ENCODE measurements at regions not wholly inside any gene's neighbourhood (a gene's known extent, or its start where the extent isn't known, plus 50 kb on each side); places are given as distances from the start of the nearest gene placed in this dataset.

- DNase-seq (ENCODE audit: extremely low spot score, unreplicated experiment) = no peak
- TF ChIP-seq CTCF (IDR thresholded peaks at IDR 0.05) = no peak
- no peaks in the 10 kb centered on the region for H3K36me3 Mint-ChIP-seq (ENCODE audit: unreplicated experiment)
- H3K4me3 Mint-ChIP-seq (ENCODE audit: unreplicated experiment) = no peak overlapping the region
- H3K9me3 Mint-ChIP-seq (ENCODE audit: unreplicated experiment) = no peaks in the 10 kb centered on the region
- H3K27ac Mint-ChIP-seq (ENCODE audit: unreplicated experiment) = no peak overlapping the region
- no peaks in the 10 kb centered on the region for H3K27me3 Mint-ChIP-seq (ENCODE audit: unreplicated experiment)
- peaks cover 1% of the 10 kb centered on the region for H3K4me1 Mint-ChIP-seq (ENCODE audit: unreplicated experiment)
These were observed 272.7 kb downstream of the SS18 start for GRCh38 chr18:25817546-25818237.

- Mint-ChIP-seq H3K27ac (ENCODE audit: unreplicated experiment) (no peak overlapping the region), H3K36me3 (ENCODE audit: unreplicated experiment) (no peaks in the 10 kb centered on the region), H3K4me3 (ENCODE audit: unreplicated experiment) (no peak overlapping the region), H3K4me1 (ENCODE audit: unreplicated experiment) (peaks cover 1% of the 10 kb centered on the region), H3K27me3 (ENCODE audit: unreplicated experiment) (no peaks in the 10 kb centered on the region), H3K9me3 (ENCODE audit: unreplicated experiment) (no peaks in the 10 kb centered on the region)
- TF ChIP-seq CTCF (IDR thresholded peaks at IDR 0.05) = no peak
- DNase-seq (ENCODE audit: extremely low spot score, unreplicated experiment) = no peak
These were observed 274.8 kb downstream of the SS18 start for GRCh38 chr18:25815659-25816058.

- H3K4me3 Mint-ChIP-seq (ENCODE audit: unreplicated experiment) = no peak overlapping the region
- no peak overlapping the region for H3K27ac Mint-ChIP-seq (ENCODE audit: unreplicated experiment)
- TF ChIP-seq CTCF (IDR thresholded peaks at IDR 0.05) = no peak
- no peaks in the 10 kb centered on the region for H3K9me3 Mint-ChIP-seq (ENCODE audit: unreplicated experiment)
- DNase-seq (ENCODE audit: extremely low spot score, unreplicated experiment) = no peak
- no peaks in the 10 kb centered on the region for H3K36me3 Mint-ChIP-seq (ENCODE audit: unreplicated experiment)
- H3K27me3 Mint-ChIP-seq (ENCODE audit: unreplicated experiment) = no peaks in the 10 kb centered on the region
- peaks cover 1% of the 10 kb centered on the region for H3K4me1 Mint-ChIP-seq (ENCODE audit: unreplicated experiment)
These were observed 275.5 kb downstream of the SS18 start for GRCh38 chr18:25814841-25815458.

GRCh38 chr18:25813110-25813509, 277.3 kb downstream of the SS18 start:
- Mint-ChIP-seq H3K4me3 (ENCODE audit: unreplicated experiment) (no peak overlapping the region), H3K27me3 (ENCODE audit: unreplicated experiment) (no peaks in the 10 kb centered on the region), H3K4me1 (ENCODE audit: unreplicated experiment) (peaks cover 1% of the 10 kb centered on the region), H3K36me3 (ENCODE audit: unreplicated experiment) (no peaks in the 10 kb centered on the region), H3K9me3 (ENCODE audit: unreplicated experiment) (no peaks in the 10 kb centered on the region), H3K27ac (ENCODE audit: unreplicated experiment) (no peak overlapping the region)
- no peak for DNase-seq (ENCODE audit: extremely low spot score, unreplicated experiment)
- TF ChIP-seq CTCF (IDR thresholded peaks at IDR 0.05) = no peak

- Mint-ChIP-seq H3K27me3 (ENCODE audit: unreplicated experiment) (no peaks in the 10 kb centered on the region), H3K36me3 (ENCODE audit: unreplicated experiment) (no peaks in the 10 kb centered on the region)
- no peak for TF ChIP-seq CTCF (IDR thresholded peaks at IDR 0.05)
These were observed 279.7 kb downstream of the SS18 start for GRCh38 chr18:25810736-25811135.

More at GRCh38 chr18:25810736-25811135, 279.7 kb downstream of the SS18 start:
- peaks cover 3% of the 10 kb centered on the region for H3K4me1 Mint-ChIP-seq (ENCODE audit: unreplicated experiment)
- no peak overlapping the region for H3K27ac Mint-ChIP-seq (ENCODE audit: unreplicated experiment)
- no peaks in the 10 kb centered on the region for H3K9me3 Mint-ChIP-seq (ENCODE audit: unreplicated experiment)
- no peak for DNase-seq (ENCODE audit: extremely low spot score, unreplicated experiment)
- no peak overlapping the region for H3K4me3 Mint-ChIP-seq (ENCODE audit: unreplicated experiment)

Measured in osteocyte (in vitro differentiated cells).